Cardiac fibroblast (primary cell): ENCODE measurements at regions not wholly inside any gene's neighbourhood (a gene's known extent, or its start where the extent isn't known, plus 50 kb on each side); places are given as distances from the start of the nearest gene placed in this dataset.
"Not testable (repeated sequence)": the region's sequence is repeated elsewhere in the genome, so short reads cannot be mapped to it uniquely, and the experiment has no call there.

Experiments
- DNase-seq, 2 donors: peaks; one replicate each; pipeline versions ENCODE4 v3.0.0 to v3.0.0-alpha.2; 2010; ENCODE audit warnings: low read depth in 2 of 2
- H3K4me3 ChIP-seq, 2 donors: replicated peaks in 1 of 2; 1 replicate in 1 of 2; 2 replicates in 1 of 2; pipeline ENCODE4 v1.5.1; 2011; ENCODE audit warnings: low read depth in 2 of 2, low read length in 2 of 2, mild to moderate bottlenecking in 2 of 2, moderate library complexity in 1 of 2
- TF ChIP-seq, protein P1 (sequence below): IDR thresholded peaks from one replicate; pipeline ENCODE4 v1.5.1; 2011; ENCODE audit warnings: low read depth, mild to moderate bottlenecking, low read length, inconsistent platforms

DNA sequence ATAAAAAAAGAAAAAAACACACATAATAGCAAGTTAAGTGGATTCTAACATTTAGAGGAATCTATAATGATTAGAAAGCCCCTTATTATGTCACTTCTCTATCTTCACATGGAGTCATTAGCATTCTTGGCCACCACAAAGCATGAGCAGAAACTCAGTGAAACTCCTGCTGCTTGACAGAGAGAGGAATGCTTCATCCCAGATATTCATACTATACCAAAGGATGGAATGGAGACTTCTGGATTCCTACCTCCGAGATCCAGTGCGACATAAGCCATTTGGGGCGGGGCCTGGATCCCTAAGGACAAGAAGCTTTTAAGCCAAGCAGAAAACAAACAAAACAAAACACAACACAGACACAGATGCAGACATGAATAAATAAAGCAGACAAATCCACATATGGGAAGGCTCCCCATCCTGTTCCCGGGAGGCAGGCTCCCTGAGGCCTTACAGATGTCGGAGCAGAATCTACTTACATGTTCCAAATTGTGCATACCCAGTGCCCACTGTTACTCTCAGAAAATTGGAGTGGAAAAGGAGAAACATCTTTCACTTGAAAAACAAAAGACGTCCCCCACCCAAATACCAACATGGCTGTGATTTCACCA lies 727.3 kb downstream of the MAFB start:
- DNase-seq: no peak
- no peak overlapping the region for H3K4me3 ChIP-seq
- TF ChIP-seq, protein P1, sequence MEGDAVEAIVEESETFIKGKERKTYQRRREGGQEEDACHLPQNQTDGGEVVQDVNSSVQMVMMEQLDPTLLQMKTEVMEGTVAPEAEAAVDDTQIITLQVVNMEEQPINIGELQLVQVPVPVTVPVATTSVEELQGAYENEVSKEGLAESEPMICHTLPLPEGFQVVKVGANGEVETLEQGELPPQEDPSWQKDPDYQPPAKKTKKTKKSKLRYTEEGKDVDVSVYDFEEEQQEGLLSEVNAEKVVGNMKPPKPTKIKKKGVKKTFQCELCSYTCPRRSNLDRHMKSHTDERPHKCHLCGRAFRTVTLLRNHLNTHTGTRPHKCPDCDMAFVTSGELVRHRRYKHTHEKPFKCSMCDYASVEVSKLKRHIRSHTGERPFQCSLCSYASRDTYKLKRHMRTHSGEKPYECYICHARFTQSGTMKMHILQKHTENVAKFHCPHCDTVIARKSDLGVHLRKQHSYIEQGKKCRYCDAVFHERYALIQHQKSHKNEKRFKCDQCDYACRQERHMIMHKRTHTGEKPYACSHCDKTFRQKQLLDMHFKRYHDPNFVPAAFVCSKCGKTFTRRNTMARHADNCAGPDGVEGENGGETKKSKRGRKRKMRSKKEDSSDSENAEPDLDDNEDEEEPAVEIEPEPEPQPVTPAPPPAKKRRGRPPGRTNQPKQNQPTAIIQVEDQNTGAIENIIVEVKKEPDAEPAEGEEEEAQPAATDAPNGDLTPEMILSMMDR: no peak

DNA sequence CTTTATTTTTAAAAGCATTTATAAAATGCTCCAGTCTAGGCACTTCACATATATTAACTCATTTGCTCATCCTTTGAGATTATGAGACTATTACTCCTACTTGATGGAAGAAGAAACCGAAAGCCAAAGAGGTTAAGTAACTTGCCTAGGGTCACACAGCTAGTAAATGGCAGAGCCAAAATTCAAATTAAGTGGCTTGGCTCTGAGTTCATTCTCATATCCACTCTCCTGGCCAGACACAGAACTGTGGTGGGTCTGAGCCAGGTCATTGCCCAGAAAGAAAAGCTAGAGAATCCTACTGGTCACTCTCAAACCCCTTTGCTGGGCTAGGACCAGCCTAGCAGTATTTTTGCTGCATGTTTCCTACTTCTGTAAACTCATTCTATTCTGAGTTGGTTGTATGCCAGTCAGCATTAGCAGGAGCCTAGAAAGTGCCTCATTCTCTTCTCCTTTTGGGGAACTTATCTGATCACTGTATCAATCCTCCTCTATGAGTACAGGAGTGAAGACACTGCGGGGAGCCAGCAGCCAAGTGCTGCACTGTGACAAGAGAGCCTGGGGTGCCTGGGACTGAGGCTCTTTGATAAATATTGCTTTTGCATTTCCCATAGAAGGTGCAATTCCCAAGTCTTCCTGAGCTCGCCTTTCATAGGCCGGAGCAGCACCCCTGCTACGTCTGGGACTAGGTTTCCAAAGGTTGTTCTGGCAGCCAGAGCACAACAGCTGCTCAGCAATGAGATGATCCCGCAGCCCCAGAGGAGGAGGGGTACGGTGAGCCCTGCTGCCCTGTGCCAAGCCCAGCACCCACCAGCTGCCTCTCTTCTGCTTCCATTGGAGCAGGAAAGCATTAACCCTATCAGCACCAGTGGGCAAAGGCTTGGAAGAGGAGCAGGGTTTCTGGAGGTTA lies 728.3 kb downstream of the MAFB start:
- no peak overlapping the region for H3K4me3 ChIP-seq
- DNase-seq: no peak
- TF ChIP-seq, protein P1: no peak

- not testable (repeated sequence) for DNase-seq, H3K4me3 ChIP-seq
Observed at GRCh38 chr20:39957911-39958310, 731.1 kb downstream of the MAFB start.

- TF ChIP-seq, protein P1: no peak
- DNase-seq: no peak
- H3K4me3 ChIP-seq: no peak overlapping the region
Observed at GRCh38 chr20:39954621-39955020, 734.4 kb downstream of the MAFB start.

DNA sequence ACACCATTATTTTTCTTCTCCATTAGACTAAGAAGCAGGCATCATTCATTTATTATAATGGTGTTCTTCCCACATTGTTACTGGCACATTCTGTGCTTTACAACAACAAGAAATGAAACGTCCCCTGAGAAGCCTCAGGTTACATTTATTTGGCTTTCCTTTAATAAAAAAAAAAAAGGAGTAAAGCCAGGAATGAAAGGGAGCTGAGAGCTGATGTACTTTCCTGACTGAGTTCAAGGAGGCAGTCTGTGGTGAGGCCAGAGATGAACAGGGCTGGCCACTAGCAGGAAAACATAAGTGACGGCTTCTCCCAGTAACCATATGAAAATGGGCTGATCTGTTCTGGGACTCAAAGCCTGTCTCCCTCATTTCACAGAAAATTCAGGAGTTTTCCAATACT lies 742.1 kb downstream of the MAFB start:
- H3K4me3 ChIP-seq: no peak overlapping the region
- no peak for DNase-seq
- TF ChIP-seq, protein P1: no peak

DNA sequence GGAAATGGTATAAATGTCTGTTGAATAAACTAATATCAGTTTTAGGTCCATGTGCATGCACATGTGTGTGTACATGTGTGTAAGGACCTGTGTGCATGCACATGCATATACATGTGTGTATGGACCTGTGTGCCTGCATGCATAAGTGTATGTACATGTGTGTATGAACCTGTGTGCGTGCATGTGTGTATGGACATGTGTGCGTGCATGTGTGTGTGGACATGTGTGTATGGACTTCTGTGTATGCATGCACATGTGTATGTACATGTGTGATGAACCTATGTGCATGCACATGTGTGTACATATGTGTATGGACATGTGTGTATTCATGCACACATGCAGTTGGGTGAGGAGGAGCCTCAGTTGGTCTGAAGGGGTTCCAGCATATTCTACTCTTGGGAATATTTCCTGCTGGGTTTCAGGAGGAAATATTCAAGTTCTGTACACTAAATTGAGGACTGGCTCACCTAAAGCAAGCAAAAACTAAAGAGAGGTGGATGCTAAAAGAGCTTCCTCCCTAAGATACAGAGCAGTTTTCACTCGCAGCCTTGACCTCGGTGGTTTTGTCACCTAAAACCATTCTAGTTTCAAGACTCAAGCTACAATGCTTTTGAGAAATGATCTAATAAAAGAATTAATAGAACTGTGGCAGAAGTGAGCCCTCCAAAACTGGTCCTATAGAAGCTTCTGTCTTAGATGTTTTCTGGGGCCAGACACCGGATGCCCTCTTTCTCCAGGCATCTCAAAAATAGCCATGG lies 742.8 kb downstream of the MAFB start:
- DNase-seq: no peak
- H3K4me3 ChIP-seq: no peak overlapping the region
- TF ChIP-seq, protein P1: no peak

DNA sequence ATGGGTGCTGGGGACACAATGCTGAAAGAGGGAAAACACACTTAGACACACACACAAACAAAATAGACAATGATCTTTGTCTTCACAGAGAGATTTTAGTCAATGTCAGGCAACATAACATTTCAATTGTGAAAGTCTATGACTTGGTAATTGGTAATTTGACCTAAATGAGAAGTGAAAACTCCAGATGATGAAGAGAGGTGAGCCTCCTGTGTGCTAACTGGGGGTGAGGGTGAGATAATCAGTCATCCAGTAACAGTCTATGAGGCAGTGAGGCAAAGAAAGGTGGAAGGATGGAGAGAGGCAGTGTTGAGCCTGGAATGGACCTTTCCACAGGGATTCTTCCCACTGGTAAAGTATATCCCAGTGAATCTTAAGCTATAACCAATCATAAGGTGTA lies 744.2 kb downstream of the MAFB start:
- no peak for DNase-seq
- TF ChIP-seq, protein P1: no peak
- no peak overlapping the region for H3K4me3 ChIP-seq
